Body of pancreas (tissue), 4 donors: ENCODE measurements at regions not wholly inside any gene's neighbourhood (a gene's known extent, or its start where the extent isn't known, plus 50 kb on each side); places are given as distances from the start of the nearest gene placed in this dataset.

Experiments used
- ATAC-seq: fragments of 150-250 bp; one replicate; pipeline ENCODE4 v1.9.1; 2016
- DNase-seq, 4 donors: peaks; one replicate each; pipeline ENCODE4 v3.0.0-alpha.2; 2019
- H3K27ac ChIP-seq, 4 donors: fragments of 200-600 bp; sonication (generic); 1 replicate in 3 of 4; 2 replicates in 1 of 4; pipeline versions ENCODE4 v1.5.1 to v1.6.1; 2016 to 2019; ENCODE audit warnings: mild to moderate bottlenecking in 1 of 4, mixed read lengths in 1 of 4, moderate library complexity in 1 of 4
- H3K27me3 ChIP-seq, 2 donors: fragments of 200-600 bp; sonication (generic); one replicate each; pipeline ENCODE4 v1.6.0; 2016; ENCODE audit warnings: mild to moderate bottlenecking in 1 of 2
- H3K36me3 ChIP-seq, 2 donors: fragments of 200-600 bp; sonication (generic); replicated peaks in 1 of 2; 2 replicates each; pipeline ENCODE4 v1.5.1; 2016; ENCODE audit warnings: low read depth in 2 of 2; ENCODE audit not compliant: insufficient read depth in 1 of 2
- H3K4me1 ChIP-seq: fragments of 200-600 bp; sonication (generic); one replicate; pipeline ENCODE4 v1.6.0; 2016
- H3K4me3 ChIP-seq, 2 donors: fragments of 200-600 bp; sonication (generic); 1 replicate in 1 of 2; 2 replicates in 1 of 2; pipeline ENCODE4 v1.5.1; 2016 to 2019
- H3K9me3 ChIP-seq, 3 donors: fragments of 200-600 bp; sonication (generic); 1 replicate in 2 of 3; 2 replicates in 1 of 3; pipeline ENCODE4 v1.5.1; 2016
- CTCF ChIP-seq, 7 experiments: fragments of 450-650 bp in 4 of 7; fragments of 200-600 bp in 3 of 7; sonication (generic) in 3 of 7; IDR thresholded peaks; one replicate each; pipeline ENCODE4 v1.5.1; 2016 to 2019; ENCODE audit warnings: antibody characterized with exemption in 7 of 7
- POLR2A ChIP-seq, 3 donors: fragments of 450-650 bp; IDR thresholded peaks; one replicate each; pipeline ENCODE4 v1.6.1; 2016; ENCODE audit warnings: antibody characterized with exemption in 3 of 3, mild to moderate bottlenecking in 2 of 3
- WGBS, 2 donors: methylation state at CpG; one replicate each; pipeline ENCODE4 v1.1.5; 2017; 5-methylcytosine and 5-hydroxymethylcytosine counted together
- intact Hi-C: fragments of 100-400 bp; cut with DNase I; formaldehyde crosslinking; loops from one replicate; pipeline ENCODE4 v1.15.1; 2023

- Histone ChIP-seq H3K4me1 (peaks cover 8% of the 10 kb centered on the region), H3K36me3 (no peaks in the 10 kb centered on the region), H3K27me3 (no peaks in the 10 kb centered on the region), H3K4me3 (no peak overlapping the region), H3K9me3 (no peaks in the 10 kb centered on the region), H3K27ac (no peak overlapping the region)
- ATAC-seq (no peak), DNase-seq (no peak)
- TF ChIP-seq CTCF (IDR thresholded peaks at IDR 0.05) (no peak), POLR2A (IDR thresholded peaks at IDR 0.05) (no peak)
- WGBS, 2 donors: 95 to 96% methylated on average over 7 of the region's 7 CpGs
- intact Hi-C loops: no loop called here
These were observed 471.7 kb downstream of the SOX11 start for GRCh38 chr2:6163932-6164331.

GRCh38 chr2:6164986-6165747, 473.0 kb downstream of the SOX11 start:
- no peak for ATAC-seq

GRCh38 chr2:6167592-6168138, 475.5 kb downstream of the SOX11 start:
- ATAC-seq: peak; percentile 52
- Histone ChIP-seq H3K27me3 (no peaks in the 10 kb centered on the region), H3K36me3 (no peaks in the 10 kb centered on the region), H3K4me3 (no peak overlapping the region), H3K27ac (no peak overlapping the region), H3K9me3 (no peaks in the 10 kb centered on the region), H3K4me1 (peaks cover 8% of the 10 kb centered on the region)
- WGBS, 2 donors: 51 to 60% methylated on average over 14 of the region's 14 CpGs
- intact Hi-C loops: no loop called here
- no peak for TF ChIP-seq POLR2A (IDR thresholded peaks at IDR 0.05)
- TF ChIP-seq CTCF (IDR thresholded peaks at IDR 0.05): no peak
- DNase-seq: peak; percentile 25 to 65 (median 48)

More at GRCh38 chr2:6164986-6165747, 473.0 kb downstream of the SOX11 start:
- no peak overlapping the region for H3K27ac ChIP-seq
- WGBS, 2 donors: 51 to 62% methylated on average over 11 of the region's 11 CpGs
- no peak for TF ChIP-seq CTCF (IDR thresholded peaks at IDR 0.05)
- no peak for TF ChIP-seq POLR2A (IDR thresholded peaks at IDR 0.05)
- peaks cover 8% of the 10 kb centered on the region for H3K4me1 ChIP-seq
- no peaks in the 10 kb centered on the region for H3K27me3 ChIP-seq
- DNase-seq: no peak
- no peaks in the 10 kb centered on the region for H3K36me3 ChIP-seq
- no peak overlapping the region for H3K4me3 ChIP-seq
- no peaks in the 10 kb centered on the region for H3K9me3 ChIP-seq
- intact Hi-C loops: no loop called here

- intact Hi-C loops: no loop called here
- peaks cover 8% of the 10 kb centered on the region for H3K4me1 ChIP-seq
- DNase-seq: no peak
- TF ChIP-seq POLR2A (IDR thresholded peaks at IDR 0.05) (no peak), CTCF (IDR thresholded peaks at IDR 0.05) (no peak)
- no peaks in the 10 kb centered on the region for H3K9me3 ChIP-seq
- no peaks in the 10 kb centered on the region for H3K27me3 ChIP-seq
- no peak overlapping the region for H3K4me3 ChIP-seq
- WGBS, 2 donors: 70 to 83% methylated on average over 1 of the region's 1 CpG
- ATAC-seq: no peak
- no peaks in the 10 kb centered on the region for H3K36me3 ChIP-seq
- H3K27ac ChIP-seq: no peak overlapping the region
These were observed 476.3 kb downstream of the SOX11 start for GRCh38 chr2:6168485-6168884.

GRCh38 chr2:6171294-6171693, 479.1 kb downstream of the SOX11 start:
- H3K27ac ChIP-seq: no peak overlapping the region
- H3K9me3 ChIP-seq: no peaks in the 10 kb centered on the region
- H3K4me3 ChIP-seq: no peak overlapping the region
- H3K27me3 ChIP-seq: no peaks in the 10 kb centered on the region
- intact Hi-C loops: no loop called here
- WGBS, 2 donors: 59% methylated on average over 3 of the region's 3 CpGs
- DNase-seq: no peak
- no peak for ATAC-seq
- H3K36me3 ChIP-seq: no peaks in the 10 kb centered on the region
- H3K4me1 ChIP-seq: peaks cover 8% of the 10 kb centered on the region
- TF ChIP-seq CTCF (IDR thresholded peaks at IDR 0.05): no peak
- TF ChIP-seq POLR2A (IDR thresholded peaks at IDR 0.05): no peak
